Right ventricle myocardium superior (tissue), 1 donor: ENCODE measurements at regions not wholly inside any gene's neighbourhood (a gene's known extent, or its start where the extent isn't known, plus 50 kb on each side); places are given as distances from the start of the nearest gene placed in this dataset.
A peak's percentile ranks its signal among the peaks of the same experiment; 100 is the strongest.
"Not testable (repeated sequence)": the region's sequence is repeated elsewhere in the genome, so short reads cannot be mapped to it uniquely, and the experiment has no call there.

Source experiments
- ATAC-seq: fragments of 200-7000 bp; cut with Tn5 transposase; one replicate; pipeline ENCODE4 v1.9.1; 2020; ENCODE audit warnings: mild to moderate bottlenecking; ENCODE audit not compliant: poor library complexity
- DNase-seq: peaks from one replicate; pipeline ENCODE4 v3.0.0-alpha.2; 2020
- intact Hi-C: fragments of 100-400 bp; cut with DNase I; formaldehyde crosslinking; loops from one replicate; pipeline ENCODE4 v1.11.2; 2022
- donor health status: DM: no; HTN: yes; CAD: no; lungs with severe emphysema.

- intact Hi-C loops, result no loop called here
- ATAC-seq (no peak), DNase-seq (no peak)
Measured at GRCh38 chr1:88488237-88488636, 195.8 kb upstream of the PKN2 start.

GRCh38 chr1:88490676-88491075 is 193.4 kb upstream of the PKN2 start:
- intact Hi-C loops, result no loop called here
- ATAC-seq (peak; percentile 87), DNase-seq (no peak)

GRCh38 chr1:88499671-88500070 is 184.4 kb upstream of the PKN2 start:
- ATAC-seq (no peak), DNase-seq (no peak)
- intact Hi-C loops, result no loop called here

- DNase-seq (no peak), ATAC-seq (no peak)
- intact Hi-C loops, result no loop called here
Measured at GRCh38 chr1:88502886-88503285, 181.2 kb upstream of the PKN2 start.

DNA sequence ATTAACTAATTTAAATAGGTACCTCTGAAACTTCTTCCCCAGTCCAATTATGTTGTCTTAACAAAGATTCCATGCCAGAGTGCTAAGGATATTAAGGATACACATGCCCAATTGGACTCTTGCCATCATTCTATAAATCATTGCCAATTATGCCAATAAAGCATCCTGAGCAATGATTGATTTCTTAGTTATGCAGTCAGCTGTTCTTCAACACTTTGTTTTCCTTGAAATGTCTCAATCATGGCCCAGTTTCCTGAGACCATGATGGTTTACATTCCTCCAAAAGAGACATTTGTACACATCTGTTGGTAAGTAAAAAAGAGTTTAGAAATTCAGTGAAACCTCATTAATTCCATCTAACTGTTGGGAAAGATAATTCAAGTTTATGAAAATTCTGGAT is 180.4 kb upstream of the PKN2 start:
- DNase-seq (no peak), ATAC-seq (no peak)
- intact Hi-C loops, result no loop called here

- DNase-seq (no peak), ATAC-seq (no peak)
- intact Hi-C loops, result no loop called here
Measured at GRCh38 chr1:88504601-88505000, 179.5 kb upstream of the PKN2 start.

- intact Hi-C loops, result no loop called here
Measured at GRCh38 chr1:88509379-88509778, 174.7 kb upstream of the PKN2 start.

DNA sequence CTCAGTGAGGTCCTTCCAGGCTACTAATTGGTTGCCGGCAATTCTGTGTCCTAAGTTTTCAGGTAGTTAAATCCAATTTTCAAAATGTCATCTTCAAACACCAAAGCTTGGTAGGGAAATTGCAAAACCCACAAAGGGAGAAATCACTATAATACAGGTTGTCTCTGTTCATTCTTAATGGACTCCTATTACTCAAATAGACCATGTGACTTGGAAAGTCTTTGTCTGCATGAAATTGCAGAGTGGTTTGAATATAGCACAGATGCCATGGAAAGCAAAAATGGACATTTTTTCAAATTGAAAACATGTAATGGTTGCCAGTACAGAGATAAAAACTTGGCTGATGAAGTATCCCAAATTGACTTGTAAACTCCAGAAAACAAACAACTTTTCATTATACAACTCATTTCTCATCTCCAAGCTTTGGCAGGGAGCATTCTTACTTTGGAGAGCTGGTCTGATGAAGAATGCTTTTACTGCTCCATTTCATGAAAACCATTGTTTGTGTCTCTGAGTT is 169.5 kb upstream of the PKN2 start:
- DNase-seq (no peak), ATAC-seq (no peak)
- intact Hi-C loops, result no loop called here

More at GRCh38 chr1:88509379-88509778, 174.7 kb upstream of the PKN2 start:
- no peak for DNase-seq
- ATAC-seq, result no peak

- DNase-seq, intact Hi-C loops, ATAC-seq: not testable (repeated sequence)
Measured at GRCh38 chr1:88517499-88517898, 166.6 kb upstream of the PKN2 start.

GRCh38 chr1:88519156-88519555 is 164.9 kb upstream of the PKN2 start:
- DNase-seq, result no peak
- intact Hi-C loops, result no loop called here
- no peak for ATAC-seq

- ATAC-seq, result no peak
- intact Hi-C loops, result no loop called here
Measured at GRCh38 chr1:88523854-88524528, 160.1 kb upstream of the PKN2 start.

GRCh38 chr1:88526456-88526855 is 157.6 kb upstream of the PKN2 start:
- no peak for DNase-seq
- intact Hi-C loops, result no loop called here
- ATAC-seq, result no peak

More at GRCh38 chr1:88523854-88524528, 160.1 kb upstream of the PKN2 start:
- DNase-seq, result no peak

DNA sequence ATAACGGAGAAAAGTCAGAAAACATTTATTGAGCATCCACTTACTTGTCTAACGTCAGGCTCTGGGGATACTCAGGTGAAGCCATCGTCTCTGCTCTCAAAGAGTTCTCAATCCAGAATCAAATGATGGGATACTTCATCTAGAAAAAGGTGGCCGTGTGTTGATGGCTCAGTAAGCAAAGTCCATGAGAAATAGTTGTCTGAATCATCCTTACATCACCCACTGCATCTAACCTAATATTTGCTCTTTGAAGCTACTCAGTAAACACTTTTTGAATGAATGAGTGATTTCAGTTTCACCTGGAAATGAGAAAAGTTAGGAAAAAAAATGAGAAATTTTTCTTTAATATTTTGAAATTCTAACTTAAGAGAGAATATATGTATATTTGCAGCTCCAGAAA is 155.3 kb upstream of the PKN2 start:
- ATAC-seq (no peak), DNase-seq (no peak)
- intact Hi-C loops, result no loop called here

DNA sequence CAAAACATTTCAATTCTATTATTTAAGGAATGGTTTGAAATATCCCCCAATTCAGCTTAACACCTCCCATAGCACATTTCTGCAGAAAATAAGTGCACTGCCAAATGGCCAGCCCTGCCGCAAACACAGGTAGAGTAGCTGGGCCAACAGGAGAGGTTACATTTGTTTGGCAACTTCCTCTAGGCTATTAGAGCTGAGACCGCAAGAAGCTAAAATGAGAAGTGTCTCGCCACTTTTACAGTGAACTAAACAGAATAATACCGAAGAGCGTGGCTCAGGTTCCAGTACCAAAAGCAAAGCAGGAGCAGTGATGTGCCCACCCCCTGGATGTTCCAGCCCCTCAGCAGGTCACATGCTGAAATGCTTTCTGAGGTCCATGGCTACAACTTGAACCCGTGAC is 154.5 kb upstream of the PKN2 start:
- ATAC-seq, result no peak
- intact Hi-C loops, result no loop called here
- no peak for DNase-seq

GRCh38 chr1:88530246-88530645 is 153.8 kb upstream of the PKN2 start:
- DNase-seq, result no peak

DNA sequence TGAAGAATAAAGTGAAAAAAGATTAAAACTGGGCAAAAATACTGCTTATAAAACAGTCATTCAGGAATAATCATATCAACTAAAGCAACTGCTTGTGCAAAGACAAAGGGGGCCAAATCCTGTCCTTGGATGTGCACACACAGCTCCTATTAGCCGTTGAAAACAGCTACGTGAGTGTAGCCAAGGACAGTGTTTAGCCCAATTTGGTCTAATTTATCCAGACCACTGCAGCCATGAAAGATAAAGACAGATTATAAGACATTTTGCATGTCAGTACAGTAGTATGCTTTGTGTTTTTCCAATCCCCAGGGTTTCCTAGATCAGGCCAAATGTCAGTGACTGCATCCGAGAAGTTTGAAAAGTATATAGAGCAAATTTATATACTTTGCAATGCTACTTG is 146.3 kb upstream of the PKN2 start:
- ATAC-seq, result no peak
- no peak for DNase-seq
- intact Hi-C loops, result no loop called here

More at GRCh38 chr1:88530246-88530645, 153.8 kb upstream of the PKN2 start:
- intact Hi-C loops, result no loop called here
- ATAC-seq, result no peak

- intact Hi-C loops, result no loop called here
- no peak for ATAC-seq
- no peak for DNase-seq
Measured at GRCh38 chr1:88538222-88538899, 145.7 kb upstream of the PKN2 start.

DNA sequence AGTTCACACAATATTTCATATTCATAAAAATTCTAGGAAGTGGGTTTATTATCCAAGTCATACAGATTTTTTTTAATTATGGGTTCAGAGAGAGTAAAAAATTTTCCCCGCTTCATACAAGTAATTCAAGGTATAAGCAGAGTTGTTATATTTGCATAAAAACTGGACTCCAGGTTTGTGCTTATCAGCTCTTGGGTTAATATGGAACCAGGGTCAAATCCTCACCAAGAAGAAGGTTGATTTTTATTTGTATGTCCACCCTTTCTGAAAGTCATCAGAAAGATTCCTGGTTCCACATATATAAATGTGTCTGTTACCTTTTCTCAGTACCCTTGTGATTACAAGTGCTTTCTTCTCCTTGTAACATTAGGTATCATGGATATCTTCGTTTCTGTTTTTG is 143.8 kb upstream of the PKN2 start:
- intact Hi-C loops, result no loop called here
- DNase-seq, result no peak
- ATAC-seq, result no peak

DNA sequence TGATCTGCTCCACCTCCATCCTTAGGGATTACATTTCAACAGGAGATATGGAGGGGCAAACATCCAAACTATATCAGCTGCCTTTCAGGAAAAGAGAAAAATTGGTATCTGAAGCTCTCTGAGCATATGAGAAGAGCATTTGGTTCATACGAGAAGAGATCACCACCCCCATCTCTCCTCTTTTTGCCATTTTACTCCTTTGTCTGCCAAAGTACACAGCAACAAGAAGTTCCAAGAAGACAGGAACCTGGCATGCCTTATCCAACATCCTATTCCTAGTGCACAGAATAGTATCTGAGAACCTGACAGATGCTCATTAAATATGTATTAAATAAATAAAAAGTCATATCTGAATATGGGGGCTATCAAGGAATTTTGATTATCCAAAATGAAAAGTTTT is 142.5 kb upstream of the PKN2 start:
- ATAC-seq (no peak), DNase-seq (no peak)
- intact Hi-C loops, result no loop called here

DNA sequence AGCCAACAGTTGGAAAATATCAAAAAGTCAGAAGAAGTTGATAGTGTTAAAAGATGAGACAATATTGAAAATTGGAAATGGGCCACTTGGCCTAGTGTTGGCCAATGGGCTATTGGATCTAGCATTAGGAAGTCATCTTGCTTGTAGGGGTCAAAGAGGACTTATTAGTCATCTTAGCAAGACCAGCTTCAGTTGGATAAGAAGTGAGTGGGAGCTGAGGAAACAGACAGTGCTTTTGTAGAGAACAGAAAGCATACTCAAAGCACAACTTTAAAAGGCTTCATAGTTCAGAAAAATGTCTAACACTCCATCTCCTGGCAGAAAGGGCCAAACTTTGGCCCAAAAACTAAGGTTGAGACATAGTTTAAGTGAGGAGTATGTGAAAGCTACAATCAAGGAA is 139.9 kb upstream of the PKN2 start:
- DNase-seq (no peak), ATAC-seq (no peak)
- intact Hi-C loops, result no loop called here
